ENCODE measurements at regions not wholly inside any gene's neighbourhood (a gene's known extent, or its start where the extent isn't known, plus 50 kb on each side); places are given as distances from the start of the nearest gene placed in this dataset.

GRCh38 chr3:66722675-66723074 lies 221.9 kb upstream of the LRIG1 start (continued):
- TF ChIP-seq ZC3H4 (CRISPR knock-in tag; IDR thresholded peaks at IDR 0.05; ENCODE audit: borderline replicate concordance) (no peak), PTTG1 (tag; IDR thresholded peaks at IDR 0.05; ENCODE audit: low read depth) (no peak), KLF6 (CRISPR knock-in tag; IDR thresholded peaks at IDR 0.05; ENCODE audit: borderline replicate concordance) (no peak), ELF4 (CRISPR knock-in tag; IDR thresholded peaks at IDR 0.05) (no peak), ZNF224 (CRISPR knock-in tag; IDR thresholded peaks at IDR 0.05) (no peak), NEUROD1 (IDR thresholded peaks at IDR 0.05; ENCODE audit: borderline replicate concordance, low read depth, low read length, partially characterized antibody) (no peak), MTA2 (IDR thresholded peaks at IDR 0.05; ENCODE audit: low read depth) (no peak), POLR3A (IDR thresholded peaks at IDR 0.05; ENCODE audit: borderline replicate concordance, extremely low read depth, insufficient read depth, insufficient read length) (no peak), FOXJ2 (tag; IDR thresholded peaks at IDR 0.05) (no peak), PCBP1 (IDR thresholded peaks at IDR 0.05; ENCODE audit: low read depth, low read length, poor library complexity, severe bottlenecking) (no peak)

GRCh38 chr3:66723231-66723630 lies 222.4 kb upstream of the LRIG1 start:
- Histone ChIP-seq H3K79me2 (ENCODE audit: control insufficient read depth, insufficient read depth, low read length) (no peaks in the 10 kb centered on the region), H4K20me1 (replicated peaks; ENCODE audit: control insufficient read depth, insufficient read depth, low read length) (no peaks in the 10 kb centered on the region), H3K9ac (ENCODE audit: insufficient read depth in 1 of 2, low read depth in 2 of 2, low read length in 2 of 2) (no peak overlapping the region), H3K27ac (ENCODE audit: extremely low read depth, low read depth, low read length) (no peak overlapping the region), H3K27me3 (ENCODE audit: control insufficient read depth in 2 of 2, insufficient read depth in 2 of 2, low read length in 2 of 2) (no peaks in the 10 kb centered on the region), H3K9me1 (ENCODE audit: control insufficient read depth, insufficient read depth, low read length) (no peaks in the 10 kb centered on the region), H3K36me3 (ENCODE audit: control insufficient read depth, insufficient read depth, low read length) (no peaks in the 10 kb centered on the region), H3K4me1 (replicated peaks in 1 of 2; ENCODE audit: control insufficient read depth in 2 of 2, insufficient read depth in 2 of 2, low read length in 2 of 2) (no peaks in the 10 kb centered on the region), H2AFZ (ENCODE audit: low read depth, low read length) (no peak overlapping the region), H3K9me3 (replicated peaks; ENCODE audit: control insufficient read depth, insufficient read depth, low read depth, low read length) (no peaks in the 10 kb centered on the region), H3K4me3 (no peak overlapping the region), H3K4me2 (ENCODE audit: insufficient read depth, low read length) (no peak overlapping the region)
- ATAC-seq (no peak), FAIRE-seq (no peak), DNase-seq (ENCODE audit: extremely low read depth in 1 of 4, low spot score in 3 of 4) (no peak)
- in situ Hi-C loops (cut with MboI) (no loop called here), intact Hi-C loops (cut with micrococcal nuclease) (no loop called here)
- BruUV-seq (replicated peaks): no TSS peak
- ChIA-PET CTCF (ENCODE audit: low intra/inter-chr PET ratio) (no interaction called here), POLR2A (no interaction called here)
- TF ChIP-seq ILK (tag; IDR thresholded peaks at IDR 0.05; ENCODE audit: borderline replicate concordance, low read depth) (no peak), MLLT1 (IDR thresholded peaks at IDR 0.05) (no peak), HMGXB4 (CRISPR knock-in tag; IDR thresholded peaks at IDR 0.05) (no peak), ZBTB12 (CRISPR knock-in tag; IDR thresholded peaks at IDR 0.05) (no peak), ETS1 (conservative IDR thresholded peaks at IDR 0.05; ENCODE audit: control insufficient read depth, low read depth, low read length) (no peak), PYGO2 (tag; IDR thresholded peaks at IDR 0.05) (no peak), TCF15 (CRISPR knock-in tag; IDR thresholded peaks at IDR 0.05) (no peak)
